ENCODE measurements at regions not wholly inside any gene's neighbourhood (a gene's known extent, or its start where the extent isn't known, plus 50 kb on each side); places are given as distances from the start of the nearest gene placed in this dataset.
"Not testable (repeated sequence)": the region's sequence is repeated elsewhere in the genome, so short reads cannot be mapped to it uniquely, and the experiment has no call there.

DNA sequence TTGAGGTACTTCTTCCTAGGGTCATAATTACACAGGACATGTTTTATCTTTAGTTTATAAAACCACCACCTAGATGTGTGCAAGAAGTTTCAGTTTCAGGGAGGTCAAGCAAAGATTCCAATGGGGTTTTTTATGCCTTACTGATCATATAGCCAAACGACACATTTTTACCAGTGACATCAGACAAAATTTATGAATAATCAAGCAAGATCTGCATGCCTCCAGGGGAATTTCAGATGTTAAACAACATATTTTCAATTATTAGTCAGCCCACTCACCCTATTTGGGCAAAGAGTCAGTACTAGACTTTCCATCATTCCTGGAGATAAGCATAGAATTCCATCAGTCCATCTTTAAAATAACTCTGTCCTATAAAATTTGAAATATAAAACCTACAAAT is 867.4 kb downstream of the KCNT2 start:
- no peak for DNase-seq

DNA sequence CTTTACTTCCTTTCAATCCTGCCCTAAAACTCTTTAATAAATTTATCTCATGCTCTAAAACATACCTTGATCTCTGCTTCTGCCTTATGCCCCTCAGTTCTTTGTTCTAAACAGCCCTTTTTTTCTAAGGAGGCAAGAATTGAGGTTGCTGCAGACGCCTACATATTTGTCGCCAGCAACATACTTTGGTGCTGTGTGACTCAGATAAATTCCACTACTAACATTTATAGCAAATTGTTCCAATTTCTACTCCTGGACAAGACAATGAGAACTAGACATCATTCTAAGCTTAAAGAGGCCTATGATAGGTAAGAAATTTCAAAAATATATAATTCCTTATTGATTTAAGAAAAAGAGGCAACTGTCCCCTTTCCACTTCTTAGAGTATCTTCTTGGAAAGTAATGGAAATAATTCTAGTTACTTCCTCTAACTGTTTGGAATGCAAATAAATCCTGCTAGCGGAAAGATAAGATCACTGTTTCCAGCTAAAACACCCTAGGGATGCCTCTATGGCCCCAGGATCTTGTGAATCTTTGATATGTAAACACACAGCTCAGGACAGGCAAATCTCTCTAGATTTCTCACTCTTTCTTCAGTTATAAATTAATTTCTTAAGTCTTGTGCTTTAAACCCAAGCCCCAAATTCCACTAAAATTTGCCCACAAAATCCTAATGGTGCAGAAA is 869.1 kb downstream of the KCNT2 start:
- DNase-seq, result no peak

DNA sequence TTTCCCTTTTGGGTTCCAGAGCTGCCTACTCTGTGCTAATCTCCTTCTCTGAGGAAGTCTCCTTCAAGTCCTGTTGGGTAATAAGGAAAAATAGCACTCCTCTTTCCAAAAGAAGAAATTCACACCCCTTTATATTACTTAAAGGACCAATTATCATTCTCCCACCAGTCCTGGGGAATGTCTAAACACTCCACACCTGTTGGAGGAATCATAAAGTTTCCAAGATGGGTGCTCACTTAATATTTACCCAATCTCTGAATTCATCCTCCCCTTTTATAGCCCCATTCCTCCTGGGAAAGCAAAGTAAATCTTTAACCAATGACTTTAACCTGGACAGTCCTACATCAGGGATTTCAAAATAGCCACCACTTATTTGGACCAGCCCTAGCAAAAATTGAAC is 873.1 kb downstream of the KCNT2 start:
- no peak for DNase-seq

DNA sequence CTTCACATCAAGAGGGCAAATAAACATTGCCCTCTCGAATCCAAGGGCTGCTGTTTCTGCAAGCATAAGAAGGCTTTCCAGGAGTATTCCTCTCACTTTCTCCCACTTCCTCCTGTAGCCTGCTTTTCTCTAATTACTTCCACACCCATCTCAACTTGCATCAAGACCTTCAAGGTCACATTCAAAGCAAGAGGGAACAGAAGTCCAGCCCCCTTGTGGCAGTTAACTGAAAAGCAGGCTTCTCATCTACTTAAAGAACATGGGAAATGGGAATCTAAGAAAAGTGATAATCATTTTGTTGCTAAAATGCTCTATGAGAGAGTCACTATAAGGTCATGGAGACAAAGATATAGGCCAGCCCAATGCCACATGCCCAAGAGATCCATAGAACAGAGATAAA is 874.4 kb downstream of the KCNT2 start:
- DNase-seq, result no peak

DNA sequence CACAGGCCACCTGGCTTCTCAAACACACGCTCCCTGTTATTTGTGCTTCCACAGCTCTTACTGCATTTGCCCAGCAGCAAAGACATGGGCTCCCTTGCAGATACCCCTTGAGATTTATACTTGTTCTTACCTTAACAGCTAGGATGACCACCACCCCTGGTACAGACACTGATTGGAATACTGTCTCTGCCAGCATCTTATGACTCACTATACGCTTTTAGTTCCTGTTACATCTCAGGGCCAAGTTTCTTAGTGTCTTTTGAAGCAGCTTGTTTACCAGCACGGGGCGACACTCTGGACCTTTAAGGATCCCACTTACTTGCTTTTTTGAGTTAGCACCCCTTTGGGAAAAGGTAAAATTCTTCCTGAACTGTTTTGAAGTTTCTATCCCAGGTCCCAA is 874.8 kb downstream of the KCNT2 start:
- no peak for DNase-seq

DNA sequence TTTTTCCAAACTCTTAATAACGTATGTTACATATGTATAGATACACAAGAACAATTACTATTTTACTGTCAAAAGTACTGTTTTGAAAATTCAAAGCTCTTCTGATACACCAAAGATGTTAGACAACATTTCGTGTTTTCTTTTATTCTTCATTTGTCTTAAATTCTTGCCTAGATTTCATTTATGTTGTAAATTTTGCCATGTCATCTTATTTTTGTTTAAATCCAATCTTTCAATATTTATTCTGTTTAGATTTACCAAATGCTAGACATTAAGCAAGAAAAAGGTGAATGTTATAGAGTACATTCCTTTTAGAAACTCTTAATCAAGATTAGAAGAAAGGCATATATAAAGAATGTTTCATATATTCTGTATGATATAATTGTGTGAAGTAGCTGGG is 876.9 kb downstream of the KCNT2 start:
- DNase-seq, result no peak

DNA sequence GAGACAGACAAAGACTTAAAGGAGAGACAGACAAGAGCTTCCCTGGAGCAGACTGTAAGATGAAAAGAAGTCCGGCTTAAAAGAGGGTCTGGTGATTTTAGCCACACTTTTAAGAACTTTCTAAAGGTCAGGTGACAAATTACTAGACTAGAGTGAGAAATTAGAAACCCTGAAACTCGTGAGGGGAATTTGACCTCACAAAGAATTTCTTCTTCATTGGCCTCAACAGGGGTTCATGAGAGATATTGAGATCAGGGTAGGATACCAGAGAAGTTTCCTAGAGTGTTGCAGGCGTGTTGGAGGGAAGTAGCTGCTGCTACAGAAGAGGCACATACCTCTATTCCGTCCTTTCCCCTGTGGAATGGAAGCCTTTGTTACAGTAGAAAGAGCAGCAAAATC is 884.4 kb downstream of the KCNT2 start:
- no peak for DNase-seq

DNA sequence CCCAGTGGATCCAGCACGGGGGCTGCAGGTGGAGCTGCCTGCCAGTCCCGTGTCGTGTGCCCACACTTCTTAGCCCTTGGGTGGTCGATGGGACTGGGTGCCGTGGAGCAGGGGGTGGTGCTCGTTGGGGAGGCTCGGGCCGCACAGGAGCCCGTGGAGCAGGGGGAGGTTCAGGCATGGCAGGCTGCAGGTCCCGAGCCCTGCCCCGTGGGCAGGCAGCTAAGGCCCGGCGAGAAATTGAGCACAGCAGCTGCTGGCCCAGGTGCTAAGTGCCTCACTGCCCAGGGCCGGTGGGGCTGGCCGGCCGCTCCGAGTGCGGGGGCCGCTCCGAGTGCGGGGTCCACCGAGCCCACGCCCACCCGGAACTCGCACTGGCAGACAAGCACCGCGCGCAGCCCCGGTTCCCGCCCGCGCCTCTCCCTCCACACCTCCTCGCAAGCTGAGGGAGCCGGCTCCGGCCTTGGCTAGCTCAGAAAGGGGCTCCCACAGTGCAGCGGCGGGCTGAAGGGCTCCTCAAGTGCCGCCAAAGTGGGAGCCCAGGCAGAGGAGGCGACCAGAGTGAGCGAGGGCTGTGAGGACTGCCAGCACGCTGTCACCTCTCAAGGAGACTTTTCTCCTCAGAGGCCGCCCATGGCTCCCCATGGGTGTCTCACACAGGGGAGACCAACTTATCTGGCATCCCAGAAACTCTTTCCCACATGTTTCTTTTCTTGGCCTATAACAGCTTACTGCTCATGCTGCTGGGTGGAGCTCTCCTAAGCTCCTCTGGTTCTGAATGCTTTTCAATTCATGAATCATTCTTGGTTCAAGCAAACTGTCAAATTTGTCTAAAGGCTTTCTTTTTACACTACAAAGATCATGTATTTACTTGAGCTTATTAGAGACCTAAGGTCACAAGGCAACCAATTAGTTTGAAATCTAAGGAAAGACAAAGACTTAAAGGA is 885.1 kb downstream of the KCNT2 start:
- not testable (repeated sequence) for DNase-seq

DNA sequence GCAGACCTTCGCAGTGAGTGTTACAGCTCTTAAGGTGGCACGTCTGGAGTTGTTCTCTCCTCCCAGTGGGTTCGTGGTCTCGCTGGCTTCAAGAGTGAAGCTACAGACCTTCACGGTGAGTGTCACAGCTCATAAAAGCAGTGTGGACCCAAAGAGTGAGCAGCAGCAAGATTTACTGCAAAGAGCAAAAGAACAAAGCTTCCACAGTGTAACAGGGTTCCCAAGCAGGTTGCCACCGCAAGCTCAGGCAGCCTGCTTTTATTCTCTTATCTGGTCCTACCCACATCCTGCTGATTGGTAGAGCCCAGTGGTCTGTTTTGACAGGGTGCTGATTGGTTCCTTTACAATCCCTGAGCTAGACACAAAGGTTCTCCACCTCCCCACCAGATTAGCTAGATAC is 886.1 kb downstream of the KCNT2 start:
- not testable (repeated sequence) for DNase-seq

DNA sequence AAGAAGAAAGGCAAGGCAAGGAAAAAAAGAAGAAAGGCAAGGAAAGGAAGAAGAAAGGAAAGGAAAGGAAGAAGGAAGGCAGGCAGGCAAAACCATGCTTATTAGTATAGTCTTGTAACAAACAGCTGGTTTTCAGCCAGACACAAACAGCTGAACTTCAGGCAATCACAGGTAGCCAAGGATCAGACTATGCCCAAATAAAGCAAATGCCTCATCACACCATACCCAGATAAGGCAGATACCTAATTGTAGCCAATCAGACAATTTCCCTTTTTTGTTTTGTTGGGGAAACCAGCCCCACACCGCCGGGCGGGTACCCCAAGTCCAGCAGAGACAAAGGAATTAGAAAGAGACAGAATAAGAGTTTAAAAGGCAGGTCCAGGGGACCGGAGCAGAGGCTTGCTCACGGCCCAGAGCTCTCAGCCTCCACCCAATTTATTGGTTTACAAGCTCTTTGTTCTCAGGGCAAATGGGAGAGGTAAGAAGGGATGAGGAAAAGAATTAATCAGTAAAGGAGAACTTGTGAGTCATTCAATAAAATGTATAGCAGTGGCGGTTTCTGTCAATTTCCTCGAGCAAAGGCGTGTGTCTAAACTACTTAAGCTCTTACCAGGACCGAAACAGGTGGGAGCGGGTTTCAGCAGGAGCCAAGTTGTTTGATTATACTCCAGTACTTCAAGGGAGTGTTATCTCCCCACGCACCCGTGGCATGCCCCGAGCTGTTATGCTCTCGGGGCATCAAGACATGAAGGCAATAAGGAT is 886.8 kb downstream of the KCNT2 start:
- DNase-seq, result no peak

DNA sequence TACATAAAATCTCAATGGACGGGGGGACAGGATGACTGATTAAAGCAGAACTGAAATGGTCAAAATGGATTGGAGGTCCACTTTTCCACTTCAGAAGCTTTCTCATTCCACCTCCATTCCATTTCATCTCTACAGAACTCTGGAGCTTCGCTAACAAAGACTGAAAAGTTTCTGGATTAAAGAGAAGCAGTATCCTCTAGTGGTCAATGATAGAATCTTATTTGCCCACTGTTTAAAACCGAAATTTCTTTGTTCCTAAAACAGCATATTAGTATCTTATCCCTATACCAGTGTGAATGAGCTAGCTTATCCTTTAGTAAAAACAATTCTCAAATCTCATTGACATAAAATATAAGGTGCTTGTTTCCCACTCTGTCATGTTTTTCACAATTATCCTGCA is 890.6 kb downstream of the KCNT2 start:
- DNase-seq, result no peak

DNA sequence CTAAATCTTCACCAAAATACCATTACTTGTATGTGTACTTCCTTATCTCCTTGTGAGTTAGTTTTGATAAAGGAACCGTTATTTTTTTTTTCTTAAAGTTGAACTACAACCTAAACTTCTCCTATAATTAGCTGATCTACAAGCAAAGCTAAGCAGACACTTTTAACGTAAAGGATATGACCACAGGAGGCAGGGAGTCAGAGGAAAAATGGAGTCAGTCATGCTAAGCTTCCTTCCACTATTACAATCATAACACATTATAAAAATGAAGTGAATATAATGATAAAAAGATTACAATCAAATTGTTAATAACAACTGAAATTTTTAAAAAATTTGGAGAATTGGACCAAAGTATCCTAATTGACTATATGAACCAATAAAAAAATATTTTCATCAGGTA is 892.6 kb downstream of the KCNT2 start:
- DNase-seq, result no peak

DNA sequence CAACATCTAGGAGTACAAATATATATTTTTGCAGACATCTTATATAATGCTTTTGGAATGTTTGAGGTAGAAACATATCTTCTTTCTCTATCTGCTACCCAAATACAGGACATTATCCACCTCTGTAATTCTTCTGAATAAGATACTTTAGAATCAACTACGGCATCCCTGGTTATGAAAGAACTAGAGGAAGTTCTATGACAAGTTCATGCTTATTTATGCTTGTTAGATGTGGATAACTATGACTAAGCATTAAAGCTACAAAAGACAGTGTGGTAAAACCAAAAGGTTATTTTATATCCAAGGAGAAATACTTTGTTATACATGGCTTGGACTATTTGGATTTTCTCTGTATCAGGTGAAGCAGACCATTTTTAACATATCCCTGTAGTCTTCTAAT is 894.0 kb downstream of the KCNT2 start:
- DNase-seq, result no peak

DNA sequence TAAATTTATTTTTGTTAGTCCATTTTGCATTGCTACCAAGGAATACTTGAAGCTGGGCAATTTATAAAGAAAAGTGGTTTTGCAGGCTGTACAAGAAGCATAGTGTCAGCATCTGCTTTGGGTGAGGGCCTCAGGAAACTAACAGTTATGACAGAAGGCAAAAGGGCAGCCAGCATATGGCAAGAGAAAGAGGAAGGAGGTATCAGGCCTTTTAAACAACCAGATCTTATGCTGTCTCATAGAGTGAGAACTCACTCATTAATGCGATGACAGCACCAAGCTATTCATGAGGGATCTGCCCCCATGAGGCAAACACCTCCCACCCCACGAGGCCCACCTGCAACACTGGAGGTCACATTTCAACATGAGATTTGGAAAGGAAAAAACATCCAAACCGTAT is 898.4 kb downstream of the KCNT2 start:
- DNase-seq, result no peak

DNA sequence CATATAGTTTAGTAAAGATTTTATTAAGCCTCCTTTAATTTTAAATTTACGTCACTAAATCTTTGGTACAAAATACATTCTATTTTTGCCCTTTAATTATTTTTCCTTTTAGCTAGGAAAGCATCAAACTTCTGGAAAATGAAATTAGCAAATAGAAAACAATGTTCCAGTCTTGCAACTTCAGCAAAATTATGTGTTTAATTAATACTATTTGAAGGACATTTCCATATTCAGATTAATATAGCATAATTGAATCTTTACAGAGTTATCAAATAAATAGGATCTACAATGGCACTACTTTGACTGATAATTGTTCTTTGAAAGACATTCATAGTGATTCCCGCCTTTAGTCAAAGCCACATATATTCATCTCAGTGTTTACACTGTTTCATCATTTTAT is 904.2 kb downstream of the KCNT2 start:
- DNase-seq, result no peak

DNA sequence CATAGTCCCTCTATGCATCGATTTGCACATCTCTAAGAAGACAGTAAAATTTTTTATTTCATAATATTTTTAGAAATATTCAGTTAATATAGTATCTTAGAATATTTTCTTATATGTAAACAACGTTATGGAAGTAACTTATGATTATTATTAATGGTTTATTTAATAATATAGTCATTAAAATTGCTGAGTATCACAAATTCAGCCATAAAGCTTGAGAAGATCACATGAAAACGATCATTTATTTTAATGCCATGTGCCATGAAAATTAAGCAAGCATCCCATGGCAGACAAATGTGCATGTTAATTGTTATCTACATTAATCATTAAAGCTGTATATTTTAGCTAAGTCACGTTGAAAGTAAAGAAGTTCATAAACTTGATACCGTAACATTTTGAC is 907.1 kb downstream of the KCNT2 start:
- DNase-seq, result no peak

DNA sequence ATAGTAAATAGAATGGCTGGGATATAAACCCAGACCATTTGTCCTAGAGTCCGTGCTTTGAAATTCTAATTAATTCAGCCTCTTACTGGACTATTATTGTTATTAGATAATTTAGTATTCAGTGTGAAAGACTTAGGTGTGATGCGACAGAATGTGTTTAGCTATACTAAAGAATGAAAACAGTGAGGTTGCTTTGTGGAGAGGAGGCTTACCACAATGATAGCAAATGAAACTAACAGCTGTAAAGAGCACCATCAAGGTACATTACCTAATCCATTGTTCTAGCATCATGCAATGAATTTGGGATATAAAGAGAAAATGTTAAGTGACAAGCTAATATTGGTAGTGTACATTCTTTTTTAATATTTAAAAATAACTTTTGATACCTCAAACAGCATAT is 911.1 kb downstream of the KCNT2 start:
- no peak for DNase-seq

DNA sequence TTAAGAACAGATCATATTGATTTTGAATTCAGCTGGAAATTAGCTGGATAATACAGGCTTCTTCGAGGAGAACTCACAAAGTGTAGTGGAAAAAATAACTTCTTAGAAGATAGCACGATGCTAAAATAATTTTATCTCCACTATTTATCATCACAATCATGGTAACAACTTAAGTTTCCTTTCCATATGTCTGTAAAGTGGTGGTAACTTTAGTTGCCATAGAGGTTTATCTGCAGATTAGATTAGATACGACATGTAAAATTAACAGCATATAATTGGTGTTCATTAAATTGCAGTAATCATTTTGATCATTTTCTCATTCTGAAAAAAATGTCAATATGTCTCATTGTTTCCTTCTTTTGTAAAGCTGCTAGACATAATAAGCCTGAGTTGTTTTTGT is 921.5 kb downstream of the KCNT2 start:
- DNase-seq, result no peak

DNA sequence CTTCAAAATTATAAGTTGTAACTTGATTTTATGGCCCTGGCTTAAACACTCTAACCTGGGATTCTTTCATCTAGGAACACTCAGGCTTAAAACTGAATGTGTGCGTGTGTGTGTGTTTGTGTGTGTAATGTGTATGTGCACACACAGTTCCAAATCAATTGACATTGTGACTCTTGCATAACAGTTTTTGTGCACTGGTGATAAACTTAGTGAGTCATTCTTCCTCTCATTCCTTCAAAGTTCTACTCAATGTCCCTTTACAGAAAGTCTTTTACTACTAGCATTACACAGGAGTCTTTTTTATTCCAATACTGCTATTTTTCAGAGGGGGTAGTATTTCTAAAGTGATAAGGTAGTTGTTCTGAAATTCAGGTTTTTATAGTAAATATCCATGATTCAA is 943.6 kb downstream of the KCNT2 start:
- no peak for DNase-seq

DNA sequence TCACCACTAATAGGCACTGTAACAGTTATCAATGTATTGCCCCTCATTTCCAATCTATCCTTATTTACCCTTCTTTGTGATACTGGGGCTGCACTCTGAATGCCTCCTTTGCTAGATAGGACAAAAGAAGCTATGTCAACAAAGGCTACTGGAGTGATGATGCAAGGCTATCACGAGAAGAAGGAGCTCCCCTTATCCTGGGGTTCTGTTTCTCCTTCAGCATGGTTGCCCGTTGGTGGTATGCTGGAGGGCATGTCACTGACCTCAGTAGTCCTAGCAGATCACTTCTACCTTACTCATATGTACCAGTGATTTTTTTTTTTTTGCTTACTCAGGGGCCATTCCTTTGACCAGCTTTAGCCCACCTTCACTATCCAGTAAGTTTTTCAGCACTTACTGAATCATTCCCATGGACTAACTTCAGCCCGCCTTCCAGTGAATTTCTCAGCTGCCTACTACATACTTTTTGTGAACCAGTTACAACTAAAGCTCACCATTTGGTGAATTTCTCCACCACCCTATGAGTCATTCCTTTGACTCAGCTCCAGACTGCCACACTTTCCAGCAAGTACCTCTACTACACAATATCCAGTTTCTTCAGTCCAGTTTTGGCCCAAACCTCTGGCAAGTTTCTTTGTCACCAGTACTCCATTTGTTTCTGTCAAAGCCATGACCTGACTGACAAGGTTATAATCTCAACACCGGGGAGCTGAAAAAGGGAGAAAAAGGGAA is 944.5 kb downstream of the KCNT2 start:
- DNase-seq, result no peak

DNA sequence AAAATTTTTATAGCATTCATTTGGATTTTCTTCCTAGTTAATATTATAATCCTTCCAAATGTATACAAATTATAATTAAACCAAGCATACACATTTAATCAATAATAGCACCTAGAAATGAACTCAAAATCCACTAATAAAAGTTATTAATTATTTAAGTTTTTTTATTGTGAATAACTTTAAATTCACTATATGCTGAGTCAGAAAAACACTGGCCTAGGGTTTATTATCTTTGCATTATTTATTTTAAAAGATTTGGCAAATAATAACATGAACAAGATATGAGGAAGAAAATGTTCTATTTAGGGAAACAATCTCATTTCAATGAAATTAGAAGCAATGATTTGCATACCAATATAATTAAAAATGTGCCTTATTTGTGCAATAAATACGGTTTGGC is 951.5 kb downstream of the KCNT2 start:
- no peak for DNase-seq

DNA sequence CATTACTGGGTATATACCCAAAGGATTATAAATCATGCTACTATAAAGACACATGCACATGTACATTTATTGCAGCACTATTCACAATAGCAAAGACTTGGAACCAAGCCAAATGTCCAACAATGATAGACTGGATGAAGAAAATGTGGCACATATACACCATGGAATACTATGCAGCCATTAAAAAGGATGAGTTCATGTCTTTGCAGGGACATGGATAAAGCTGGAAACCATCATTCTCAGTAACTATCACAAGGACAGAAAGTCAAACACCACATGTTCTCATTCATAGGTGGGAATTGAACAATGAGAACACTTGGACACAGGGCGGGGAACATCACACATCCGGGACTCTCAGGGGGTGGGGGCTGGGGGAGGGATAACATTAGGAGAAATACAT is 959.4 kb downstream of the KCNT2 start:
- not testable (repeated sequence) for DNase-seq

DNA sequence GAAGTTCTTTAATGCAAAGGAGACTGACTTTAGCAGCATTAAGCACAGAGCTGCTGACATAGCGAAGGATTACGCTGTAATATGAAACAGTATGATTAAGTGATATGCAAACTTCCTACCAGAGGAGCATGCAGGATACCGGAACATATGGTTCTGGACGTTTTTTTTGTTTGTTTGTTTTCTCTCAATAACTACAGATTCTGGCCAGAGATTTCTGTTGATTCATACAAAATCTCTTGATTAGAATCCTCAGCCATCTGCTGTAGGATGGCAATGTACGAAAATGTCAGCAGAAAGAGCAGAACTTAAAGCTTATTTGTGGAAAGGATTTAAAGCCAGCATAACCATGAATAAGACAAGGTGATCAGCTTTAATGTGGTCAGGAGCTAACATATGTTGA is 970.7 kb downstream of the KCNT2 start:
- DNase-seq, result no peak
